ENCODE measurements at regions not wholly inside any gene's neighbourhood (a gene's known extent, or its start where the extent isn't known, plus 50 kb on each side); places are given as distances from the start of the nearest gene placed in this dataset.

DNA sequence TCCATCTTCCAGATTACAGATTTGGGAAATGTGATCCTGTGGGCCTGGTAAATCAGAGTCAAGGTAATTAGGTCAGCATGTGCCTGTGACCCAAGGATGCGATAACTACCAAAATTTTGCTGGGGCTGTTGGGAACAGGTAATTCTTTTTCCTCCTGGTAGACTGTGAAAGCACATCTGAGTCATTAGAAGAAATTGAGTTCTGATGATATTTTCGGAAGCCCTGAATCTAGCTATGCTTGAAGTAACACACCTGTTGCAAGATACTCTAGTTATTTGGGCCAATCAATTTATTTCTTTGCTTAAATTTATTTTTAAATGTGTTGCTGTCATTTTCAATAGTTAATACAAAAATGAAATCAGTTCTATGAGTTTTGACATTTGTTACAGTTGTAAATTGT, 903.6 kb downstream of the RPA4 start:
- Histone ChIP-seq H3K9me3 (no peaks in the 10 kb centered on the region), H3K4me1 (no peaks in the 10 kb centered on the region), H3K27ac (no peak overlapping the region), H3K36me3 (no peaks in the 10 kb centered on the region), H3K27me3 (no peaks in the 10 kb centered on the region), H3K4me3 (replicated peaks in 1 of 3) (no peak overlapping the region)
- no peak for DNase-seq
- intact Hi-C loops (cut with DNase I): no loop called here
- WGBS, 2 donors: 89 to 97% methylated on average over 2 of the region's 2 CpGs
- no peak for TF ChIP-seq POLR2A (IDR thresholded peaks at IDR 0.05)
- TF ChIP-seq, protein P1, sequence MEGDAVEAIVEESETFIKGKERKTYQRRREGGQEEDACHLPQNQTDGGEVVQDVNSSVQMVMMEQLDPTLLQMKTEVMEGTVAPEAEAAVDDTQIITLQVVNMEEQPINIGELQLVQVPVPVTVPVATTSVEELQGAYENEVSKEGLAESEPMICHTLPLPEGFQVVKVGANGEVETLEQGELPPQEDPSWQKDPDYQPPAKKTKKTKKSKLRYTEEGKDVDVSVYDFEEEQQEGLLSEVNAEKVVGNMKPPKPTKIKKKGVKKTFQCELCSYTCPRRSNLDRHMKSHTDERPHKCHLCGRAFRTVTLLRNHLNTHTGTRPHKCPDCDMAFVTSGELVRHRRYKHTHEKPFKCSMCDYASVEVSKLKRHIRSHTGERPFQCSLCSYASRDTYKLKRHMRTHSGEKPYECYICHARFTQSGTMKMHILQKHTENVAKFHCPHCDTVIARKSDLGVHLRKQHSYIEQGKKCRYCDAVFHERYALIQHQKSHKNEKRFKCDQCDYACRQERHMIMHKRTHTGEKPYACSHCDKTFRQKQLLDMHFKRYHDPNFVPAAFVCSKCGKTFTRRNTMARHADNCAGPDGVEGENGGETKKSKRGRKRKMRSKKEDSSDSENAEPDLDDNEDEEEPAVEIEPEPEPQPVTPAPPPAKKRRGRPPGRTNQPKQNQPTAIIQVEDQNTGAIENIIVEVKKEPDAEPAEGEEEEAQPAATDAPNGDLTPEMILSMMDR (IDR thresholded peaks at IDR 0.05): no peak

DNA sequence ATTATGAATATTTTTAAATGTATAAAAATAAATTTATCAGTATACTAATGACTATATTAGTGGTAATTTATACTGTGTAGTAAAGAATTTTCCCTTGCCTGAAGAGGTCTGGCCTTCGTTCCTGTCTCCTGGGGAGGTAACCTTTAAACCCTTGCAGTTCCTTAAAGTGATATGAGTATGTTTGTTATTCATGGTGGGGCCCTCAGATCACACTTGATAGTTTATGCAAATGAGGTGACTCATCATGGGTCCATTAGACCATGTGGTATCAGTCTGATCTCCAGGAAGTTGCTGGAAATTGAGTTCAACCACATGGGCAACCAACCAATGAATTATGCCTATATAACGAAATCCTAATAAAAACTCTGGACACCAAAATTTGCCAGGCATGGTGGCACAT, 904.1 kb downstream of the RPA4 start:
- no peaks in the 10 kb centered on the region for H3K36me3 ChIP-seq
- intact Hi-C loops (cut with DNase I): no loop called here
- H3K4me3 ChIP-seq (replicated peaks in 1 of 3): no peak overlapping the region
- no peaks in the 10 kb centered on the region for H3K9me3 ChIP-seq
- H3K4me1 ChIP-seq: no peaks in the 10 kb centered on the region
- DNase-seq: no peak
- H3K27ac ChIP-seq: no peak overlapping the region
- 89 to 97% methylated on average over 2 of the region's 2 CpGs for WGBS, 2 donors
- H3K27me3 ChIP-seq: no peaks in the 10 kb centered on the region
- no peak for TF ChIP-seq POLR2A (IDR thresholded peaks at IDR 0.05)
- TF ChIP-seq, protein P1 (IDR thresholded peaks at IDR 0.05): no peak

DNA sequence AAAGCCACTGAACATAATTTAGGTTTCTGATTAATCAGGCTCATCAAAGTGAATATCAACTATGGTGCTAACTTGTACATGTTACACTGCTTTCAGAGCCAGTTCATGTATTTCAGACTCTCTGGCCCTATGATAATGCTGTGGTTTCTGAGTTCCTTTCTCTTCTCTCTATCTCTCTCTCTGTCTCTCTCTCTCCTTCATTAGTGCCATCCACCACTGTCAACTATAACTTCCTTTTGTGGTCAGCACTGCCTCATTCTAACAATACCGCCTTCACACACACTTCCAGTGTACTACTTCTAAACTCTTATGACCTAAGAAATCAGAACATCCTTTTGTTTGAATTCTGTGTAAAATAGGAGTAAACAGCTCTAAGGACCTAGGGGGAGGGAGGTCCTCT, 907.1 kb downstream of the RPA4 start:
- intact Hi-C loops (cut with DNase I): no loop called here
- WGBS, 2 donors: 76 to 81% methylated on average over 1 of the region's 1 CpG
- Histone ChIP-seq H3K4me1 (no peaks in the 10 kb centered on the region), H3K4me3 (replicated peaks in 1 of 3) (no peak overlapping the region), H3K9me3 (no peaks in the 10 kb centered on the region), H3K36me3 (no peaks in the 10 kb centered on the region), H3K27ac (no peak overlapping the region), H3K27me3 (no peaks in the 10 kb centered on the region)
- TF ChIP-seq POLR2A (IDR thresholded peaks at IDR 0.05): no peak
- TF ChIP-seq, protein P1 (IDR thresholded peaks at IDR 0.05): no peak
- DNase-seq: no peak

DNA sequence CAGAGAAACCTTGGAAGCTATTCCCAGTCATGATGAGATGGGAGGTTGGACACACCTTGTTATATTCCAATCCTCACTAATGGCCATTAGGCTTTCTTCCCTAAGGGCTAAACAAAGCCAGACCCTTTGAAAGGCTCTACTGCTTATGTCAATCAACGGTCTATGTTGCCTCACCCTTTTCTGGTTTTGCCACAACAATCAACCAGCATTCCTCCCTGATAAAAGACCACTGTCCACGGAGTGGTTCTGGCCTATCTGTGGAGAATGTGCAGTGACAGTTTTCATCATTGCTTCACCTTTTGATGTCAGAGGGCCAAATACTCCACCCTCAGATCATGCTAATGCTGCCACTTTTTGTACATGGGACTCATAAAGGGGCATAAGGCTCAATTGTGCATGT, 913.4 kb downstream of the RPA4 start:
- TF ChIP-seq, protein P1 (IDR thresholded peaks at IDR 0.05): no peak
- no peak for TF ChIP-seq POLR2A (IDR thresholded peaks at IDR 0.05)
- H3K4me1 ChIP-seq: no peaks in the 10 kb centered on the region
- intact Hi-C loops (cut with DNase I): no loop called here
- no peak overlapping the region for H3K27ac ChIP-seq
- WGBS, 2 donors: 64 to 90% methylated on average over 1 to 2 of the region's 2 CpGs
- no peaks in the 10 kb centered on the region for H3K36me3 ChIP-seq
- no peaks in the 10 kb centered on the region for H3K9me3 ChIP-seq
- no peaks in the 10 kb centered on the region for H3K27me3 ChIP-seq
- H3K4me3 ChIP-seq (replicated peaks in 1 of 3): no peak overlapping the region
- DNase-seq: no peak

DNA sequence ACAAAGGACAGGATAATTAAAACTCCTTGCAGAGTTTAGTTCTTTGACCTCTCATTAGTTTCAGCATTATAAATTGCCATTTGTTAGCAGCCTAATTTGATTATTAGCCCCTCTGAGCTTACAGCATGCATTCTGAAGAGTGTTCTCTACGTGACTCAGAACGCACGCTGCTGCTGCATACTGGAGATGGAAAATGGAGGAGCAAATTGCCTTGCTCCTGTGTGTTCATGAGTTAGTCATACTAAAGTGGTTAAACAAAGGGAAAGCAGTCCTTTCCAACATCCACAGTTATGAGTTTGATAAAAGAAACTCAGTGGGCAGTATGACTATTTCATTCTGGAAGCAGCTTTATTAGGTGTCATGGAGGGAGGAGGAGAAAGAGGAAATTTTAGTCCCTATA, 922.5 kb downstream of the RPA4 start:
- Histone ChIP-seq H3K27ac (no peak overlapping the region), H3K36me3 (no peaks in the 10 kb centered on the region), H3K4me1 (no peaks in the 10 kb centered on the region), H3K4me3 (replicated peaks in 1 of 3) (no peak overlapping the region), H3K9me3 (no peaks in the 10 kb centered on the region), H3K27me3 (no peaks in the 10 kb centered on the region)
- intact Hi-C loops (cut with DNase I): no loop called here
- no peak for TF ChIP-seq POLR2A (IDR thresholded peaks at IDR 0.05)
- TF ChIP-seq, protein P1 (IDR thresholded peaks at IDR 0.05): no peak
- 85 to 93% methylated on average over 3 of the region's 3 CpGs for WGBS, 2 donors
- no peak for DNase-seq
